ENCODE measurements at regions not wholly inside any gene's neighbourhood (a gene's known extent, or its start where the extent isn't known, plus 50 kb on each side); places are given as distances from the start of the nearest gene placed in this dataset.

DNA sequence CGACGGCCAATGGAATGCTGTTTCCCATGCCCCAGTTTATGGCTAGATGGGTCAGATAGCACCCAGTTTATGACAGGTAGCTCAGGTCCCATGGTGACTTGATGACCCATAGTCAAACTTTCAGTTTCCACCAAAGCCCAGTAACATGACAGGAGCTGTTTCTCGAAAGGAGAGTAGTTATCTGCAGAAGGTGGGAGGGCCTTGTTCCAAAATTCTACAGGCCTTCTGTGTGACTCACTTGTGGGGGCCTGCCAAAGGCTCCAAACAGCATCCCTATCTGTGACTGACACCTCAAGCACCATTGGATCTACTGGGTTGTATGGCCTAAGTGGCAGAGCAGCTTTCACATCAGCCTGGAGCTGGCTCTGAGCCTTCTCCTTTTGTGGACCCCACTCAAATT, 379.7 kb upstream of the MANEA start:
- Histone ChIP-seq H4K20me1 (ENCODE audit: insufficient read depth) (no peaks in the 10 kb centered on the region), H3K36me3 (ENCODE audit: control insufficient read depth in 1 of 2, insufficient read depth in 2 of 2, low read length in 2 of 2) (no peaks in the 10 kb centered on the region), H3K4me1 (ENCODE audit: control insufficient read depth in 1 of 2, insufficient read depth in 2 of 2, low read length in 2 of 2) (no peaks in the 10 kb centered on the region), H3K4me3 (replicated peaks in 1 of 2; ENCODE audit: low read depth in 1 of 2, low read length in 2 of 2) (no peak overlapping the region), H3K9me3 (ENCODE audit: control insufficient read depth in 1 of 2, insufficient read depth in 1 of 2, low read depth in 1 of 2, low read length in 2 of 2) (no peaks in the 10 kb centered on the region), H3K79me2 (ENCODE audit: insufficient read depth, low read length) (no peaks in the 10 kb centered on the region), H3K9ac (ENCODE audit: low read length) (no peak overlapping the region), H3K9me2 (ENCODE audit: insufficient read depth) (no peaks in the 10 kb centered on the region), H3K27ac (ENCODE audit: low read depth, low read length) (no peak overlapping the region), H2AFZ (ENCODE audit: low read depth, low read length, poor library complexity, severe bottlenecking) (no peak overlapping the region), H3K27me3 (ENCODE audit: insufficient read depth, low read length) (no peaks in the 10 kb centered on the region), H3K4me2 (ENCODE audit: low read length) (no peak overlapping the region)
- DNase-seq (ENCODE audit: low read depth, low spot score) (no peak), ATAC-seq (no peak)
- intact Hi-C loops (cut with micrococcal nuclease): no loop called here
- TF ChIP-seq EZH2 (IDR thresholded peaks at IDR 0.05) (no peak), ZNF274 (IDR thresholded peaks at IDR 0.05; ENCODE audit: low read depth, low read length) (no peak), POLR2A (IDR thresholded peaks at IDR 0.05; ENCODE audit: borderline replicate concordance, extremely low read depth, insufficient read depth, insufficient read length) (no peak), YY1 (IDR thresholded peaks at IDR 0.05; ENCODE audit: extremely low read depth, insufficient replicate concordance, low read depth, low read length) (no peak), EGR1 (IDR thresholded peaks at IDR 0.05; ENCODE audit: low read depth) (no peak), EZH2phosphoT487 (IDR thresholded peaks at IDR 0.05; ENCODE audit: borderline replicate concordance) (no peak), ELF1 (IDR thresholded peaks at IDR 0.05; ENCODE audit: borderline replicate concordance, low read depth) (no peak), RAD21 (IDR thresholded peaks at IDR 0.05; ENCODE audit: low read depth) (no peak), SP1 (IDR thresholded peaks at IDR 0.05; ENCODE audit: low read depth) (no peak), TCF7L2 (IDR thresholded peaks at IDR 0.05; ENCODE audit: borderline replicate concordance, extremely low read depth, insufficient read depth, insufficient read length) (no peak), JUND (IDR thresholded peaks at IDR 0.05) (no peak), CEBPB (IDR thresholded peaks at IDR 0.05; ENCODE audit: low read depth) (no peak), ZFX (IDR thresholded peaks at IDR 0.05) (no peak), SIN3A (IDR thresholded peaks at IDR 0.05; ENCODE audit: low read depth) (no peak), CBX3 (IDR thresholded peaks at IDR 0.05; ENCODE audit: low read depth) (no peak), FOSL1 (IDR thresholded peaks at IDR 0.05; ENCODE audit: low read depth) (no peak)
- TF ChIP-seq, protein P1, sequence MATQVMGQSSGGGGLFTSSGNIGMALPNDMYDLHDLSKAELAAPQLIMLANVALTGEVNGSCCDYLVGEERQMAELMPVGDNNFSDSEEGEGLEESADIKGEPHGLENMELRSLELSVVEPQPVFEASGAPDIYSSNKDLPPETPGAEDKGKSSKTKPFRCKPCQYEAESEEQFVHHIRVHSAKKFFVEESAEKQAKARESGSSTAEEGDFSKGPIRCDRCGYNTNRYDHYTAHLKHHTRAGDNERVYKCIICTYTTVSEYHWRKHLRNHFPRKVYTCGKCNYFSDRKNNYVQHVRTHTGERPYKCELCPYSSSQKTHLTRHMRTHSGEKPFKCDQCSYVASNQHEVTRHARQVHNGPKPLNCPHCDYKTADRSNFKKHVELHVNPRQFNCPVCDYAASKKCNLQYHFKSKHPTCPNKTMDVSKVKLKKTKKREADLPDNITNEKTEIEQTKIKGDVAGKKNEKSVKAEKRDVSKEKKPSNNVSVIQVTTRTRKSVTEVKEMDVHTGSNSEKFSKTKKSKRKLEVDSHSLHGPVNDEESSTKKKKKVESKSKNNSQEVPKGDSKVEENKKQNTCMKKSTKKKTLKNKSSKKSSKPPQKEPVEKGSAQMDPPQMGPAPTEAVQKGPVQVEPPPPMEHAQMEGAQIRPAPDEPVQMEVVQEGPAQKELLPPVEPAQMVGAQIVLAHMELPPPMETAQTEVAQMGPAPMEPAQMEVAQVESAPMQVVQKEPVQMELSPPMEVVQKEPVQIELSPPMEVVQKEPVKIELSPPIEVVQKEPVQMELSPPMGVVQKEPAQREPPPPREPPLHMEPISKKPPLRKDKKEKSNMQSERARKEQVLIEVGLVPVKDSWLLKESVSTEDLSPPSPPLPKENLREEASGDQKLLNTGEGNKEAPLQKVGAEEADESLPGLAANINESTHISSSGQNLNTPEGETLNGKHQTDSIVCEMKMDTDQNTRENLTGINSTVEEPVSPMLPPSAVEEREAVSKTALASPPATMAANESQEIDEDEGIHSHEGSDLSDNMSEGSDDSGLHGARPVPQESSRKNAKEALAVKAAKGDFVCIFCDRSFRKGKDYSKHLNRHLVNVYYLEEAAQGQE (IDR thresholded peaks at IDR 0.05; ENCODE audit: low read depth): no peak
- TF ChIP-seq, protein P2, sequence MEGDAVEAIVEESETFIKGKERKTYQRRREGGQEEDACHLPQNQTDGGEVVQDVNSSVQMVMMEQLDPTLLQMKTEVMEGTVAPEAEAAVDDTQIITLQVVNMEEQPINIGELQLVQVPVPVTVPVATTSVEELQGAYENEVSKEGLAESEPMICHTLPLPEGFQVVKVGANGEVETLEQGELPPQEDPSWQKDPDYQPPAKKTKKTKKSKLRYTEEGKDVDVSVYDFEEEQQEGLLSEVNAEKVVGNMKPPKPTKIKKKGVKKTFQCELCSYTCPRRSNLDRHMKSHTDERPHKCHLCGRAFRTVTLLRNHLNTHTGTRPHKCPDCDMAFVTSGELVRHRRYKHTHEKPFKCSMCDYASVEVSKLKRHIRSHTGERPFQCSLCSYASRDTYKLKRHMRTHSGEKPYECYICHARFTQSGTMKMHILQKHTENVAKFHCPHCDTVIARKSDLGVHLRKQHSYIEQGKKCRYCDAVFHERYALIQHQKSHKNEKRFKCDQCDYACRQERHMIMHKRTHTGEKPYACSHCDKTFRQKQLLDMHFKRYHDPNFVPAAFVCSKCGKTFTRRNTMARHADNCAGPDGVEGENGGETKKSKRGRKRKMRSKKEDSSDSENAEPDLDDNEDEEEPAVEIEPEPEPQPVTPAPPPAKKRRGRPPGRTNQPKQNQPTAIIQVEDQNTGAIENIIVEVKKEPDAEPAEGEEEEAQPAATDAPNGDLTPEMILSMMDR (IDR thresholded peaks at IDR 0.05 in 2 of 3, conservative IDR thresholded peaks at IDR 0.05 in 1 of 3; ENCODE audit: borderline replicate concordance in 1 of 3, insufficient read depth in 1 of 3, low read depth in 2 of 3, low read length in 2 of 3): no peak
- TF ChIP-seq, protein P3, sequence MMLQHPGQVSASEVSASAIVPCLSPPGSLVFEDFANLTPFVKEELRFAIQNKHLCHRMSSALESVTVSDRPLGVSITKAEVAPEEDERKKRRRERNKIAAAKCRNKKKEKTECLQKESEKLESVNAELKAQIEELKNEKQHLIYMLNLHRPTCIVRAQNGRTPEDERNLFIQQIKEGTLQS (IDR thresholded peaks at IDR 0.05): no peak
- ChIA-PET RAD21 (ENCODE audit: low non-redundant PET in 1 of 2, low total read pairs in 2 of 2, uncharacterized antibody in 2 of 2, unreplicated experiment in 2 of 2) (no interaction called here), POLR2A (no interaction called here), CTCF (no interaction called here)
- no TSS peak for BruUV-seq (replicated peaks)
